ENCODE measurements at regions not wholly inside any gene's neighbourhood (a gene's known extent, or its start where the extent isn't known, plus 50 kb on each side); places are given as distances from the start of the nearest gene placed in this dataset.
"Not testable (repeated sequence)": the region's sequence is repeated elsewhere in the genome, so short reads cannot be mapped to it uniquely, and the experiment has no call there.

- no peak for DNase-seq
Measured at GRCh38 chr6:97689078-97689754, 406.2 kb upstream of the MMS22L start.

DNA sequence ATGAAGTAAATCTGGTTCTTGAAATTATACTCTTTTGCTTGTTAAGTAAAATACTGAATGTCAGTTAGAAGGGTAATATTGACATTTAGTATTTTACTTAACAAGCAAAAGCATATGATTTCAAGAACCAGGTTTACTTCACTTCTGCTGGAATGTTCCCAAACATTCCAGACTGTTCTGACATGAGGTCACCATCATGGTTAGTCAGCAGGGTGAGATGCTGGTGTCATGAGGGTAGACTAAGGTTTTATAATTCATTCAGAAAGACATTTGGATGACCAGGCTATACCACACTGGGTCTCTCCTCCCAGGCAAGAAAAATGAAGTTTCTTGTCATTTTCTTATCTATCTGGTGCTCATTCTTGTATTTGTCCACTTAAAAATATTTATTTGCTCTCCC, 414.4 kb upstream of the MMS22L start:
- no peak for DNase-seq

- DNase-seq = no peak
Measured at GRCh38 chr6:97701801-97702200, 418.8 kb upstream of the MMS22L start.

GRCh38 chr6:97702248-97702647, 419.2 kb upstream of the MMS22L start:
- DNase-seq = no peak

- no peak for DNase-seq
Measured at GRCh38 chr6:97703661-97704060, 420.6 kb upstream of the MMS22L start.

DNA sequence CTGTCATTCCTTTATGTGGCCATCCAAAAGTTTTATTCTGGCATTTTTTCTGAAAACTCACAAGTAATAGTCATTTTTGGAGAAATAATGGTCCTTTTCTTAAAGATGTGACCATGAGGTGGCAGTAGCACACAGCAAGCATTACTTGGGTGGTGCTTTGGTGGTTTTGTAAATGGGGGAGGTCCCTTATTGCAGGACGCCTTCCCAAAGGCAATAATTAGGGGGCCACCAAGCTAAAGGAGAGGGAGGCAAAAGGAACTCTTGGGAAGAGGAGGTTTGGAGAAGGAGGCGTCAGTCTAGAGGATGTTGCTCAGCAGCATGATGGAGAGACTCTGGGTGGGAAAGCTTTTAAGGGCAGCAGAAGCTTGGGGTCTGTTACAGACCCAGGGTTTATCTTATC, 422.6 kb upstream of the MMS22L start:
- no peak for DNase-seq

DNA sequence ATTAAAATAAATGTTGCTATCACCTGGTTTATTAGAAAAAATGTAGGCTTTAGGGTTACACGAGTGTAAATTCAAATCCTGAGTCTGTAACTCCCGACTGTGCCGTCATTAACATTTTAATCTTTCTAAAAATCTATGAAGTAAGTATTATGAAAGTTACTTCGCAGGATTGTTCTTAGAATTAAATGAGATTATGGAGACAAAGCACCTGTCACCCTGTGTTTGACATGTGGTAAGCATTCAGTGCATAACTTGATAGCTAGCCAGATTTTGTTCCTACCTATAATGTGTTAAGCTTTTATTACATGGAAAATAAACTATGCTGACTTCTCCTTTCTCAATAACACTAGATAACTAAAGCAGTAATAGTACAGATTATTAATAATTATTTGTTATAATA, 429.7 kb upstream of the MMS22L start:
- DNase-seq = no peak

DNA sequence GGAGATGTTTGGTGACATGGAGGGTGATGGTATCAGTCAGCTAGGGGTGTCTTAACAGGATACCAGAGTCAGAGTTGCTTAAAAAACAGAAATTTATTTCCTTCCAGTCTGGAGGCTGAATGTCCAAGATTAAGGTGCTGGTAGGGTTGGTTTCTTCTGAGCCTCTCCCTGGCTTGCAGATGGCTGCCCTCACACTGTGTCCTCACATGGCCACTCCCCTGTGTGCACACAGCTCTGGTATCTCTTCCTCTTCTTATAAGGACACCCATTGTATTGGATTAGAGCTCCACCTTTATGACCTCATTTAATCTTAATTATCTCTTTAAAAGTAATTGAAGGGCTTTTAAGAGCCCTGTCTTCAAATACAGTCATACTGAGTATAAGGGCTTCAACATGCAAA, 431.8 kb upstream of the MMS22L start:
- no peak for DNase-seq

- no peak for DNase-seq
Measured at GRCh38 chr6:97717086-97717485, 434.1 kb upstream of the MMS22L start.

GRCh38 chr6:97726378-97726777, 443.4 kb upstream of the MMS22L start:
- DNase-seq = no peak

GRCh38 chr6:97732045-97732444, 449.0 kb upstream of the MMS22L start:
- DNase-seq = no peak

DNA sequence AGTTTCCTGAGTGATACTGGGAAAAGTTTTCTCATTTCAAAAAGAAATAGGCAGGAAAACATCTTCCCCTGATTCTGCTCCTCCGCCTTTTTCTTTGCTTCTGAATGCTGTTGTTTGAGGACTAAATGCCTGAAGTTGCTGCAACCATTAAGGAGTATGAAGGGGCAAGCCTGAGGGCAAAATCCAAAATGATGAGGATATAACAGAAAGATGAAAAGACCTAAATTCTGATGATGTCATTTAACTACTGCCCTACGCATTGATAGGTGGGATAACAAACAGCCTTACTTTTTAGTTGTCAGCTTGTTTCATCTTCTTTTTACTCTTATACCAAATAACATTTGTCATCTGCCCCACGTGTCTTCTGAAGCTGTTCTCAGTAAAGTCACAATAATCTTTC, 474.6 kb upstream of the MMS22L start:
- no peak for DNase-seq

GRCh38 chr6:97765461-97765860, 482.4 kb upstream of the MMS22L start:
- DNase-seq = no peak

DNA sequence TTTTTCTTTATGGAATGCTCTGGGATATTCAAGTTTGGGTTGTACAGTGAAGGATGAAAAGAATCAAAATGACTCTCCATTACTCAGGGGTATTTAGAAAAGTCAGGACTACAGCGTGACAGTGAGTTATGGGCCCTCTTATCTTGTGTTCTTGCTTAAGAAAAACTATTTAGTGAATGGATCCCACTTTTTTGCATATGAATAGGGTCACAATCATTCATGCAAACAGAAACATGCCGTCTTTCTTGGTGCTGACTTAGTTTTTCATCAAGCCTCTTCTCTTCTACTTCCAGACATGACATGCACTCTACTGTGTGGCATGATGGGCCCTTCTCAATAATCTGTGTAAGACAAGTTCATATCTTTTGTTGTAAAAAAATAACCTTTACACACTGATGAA, 488.4 kb upstream of the MMS22L start:
- DNase-seq = no peak

- no peak for DNase-seq
Measured at GRCh38 chr6:97775012-97775411, 492.0 kb upstream of the MMS22L start.

- DNase-seq = no peak
Measured at GRCh38 chr6:97778290-97779038, 495.4 kb upstream of the MMS22L start.

GRCh38 chr6:97779039-97779766, 496.2 kb upstream of the MMS22L start:
- DNase-seq = not testable (repeated sequence)

DNA sequence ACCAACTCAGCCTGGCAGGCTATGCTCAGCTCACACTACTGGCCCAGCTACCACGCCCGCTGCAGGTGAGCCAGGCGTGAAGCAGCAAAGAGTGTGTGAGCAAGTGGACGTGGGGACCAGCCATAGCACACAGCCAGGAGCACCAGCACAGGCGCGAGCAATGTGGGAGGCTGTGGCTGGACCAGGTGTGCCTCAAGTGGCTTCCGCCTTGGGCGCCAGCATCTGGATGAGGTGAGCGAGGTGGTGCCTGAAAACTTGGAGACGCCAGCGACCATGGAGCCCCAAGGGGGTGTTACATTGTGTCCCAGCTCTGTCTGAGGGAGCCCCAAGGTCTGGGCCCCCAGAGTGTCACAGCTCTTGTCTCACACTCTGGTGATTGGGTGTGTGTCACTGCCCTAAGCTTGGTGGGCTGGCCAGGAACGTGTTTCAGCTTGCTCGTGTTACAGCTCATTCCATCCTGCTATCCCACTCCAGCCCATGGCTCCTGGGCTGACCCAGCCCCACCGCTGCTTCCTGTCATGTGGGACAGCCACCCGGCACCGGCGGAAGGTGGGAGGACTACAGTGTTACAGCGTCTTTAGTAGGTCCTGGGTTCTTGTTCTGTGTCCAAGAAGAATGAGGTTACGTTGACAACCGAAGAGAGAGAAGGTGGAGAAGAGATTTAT, 508.0 kb upstream of the MMS22L start:
- no peak for DNase-seq

DNA sequence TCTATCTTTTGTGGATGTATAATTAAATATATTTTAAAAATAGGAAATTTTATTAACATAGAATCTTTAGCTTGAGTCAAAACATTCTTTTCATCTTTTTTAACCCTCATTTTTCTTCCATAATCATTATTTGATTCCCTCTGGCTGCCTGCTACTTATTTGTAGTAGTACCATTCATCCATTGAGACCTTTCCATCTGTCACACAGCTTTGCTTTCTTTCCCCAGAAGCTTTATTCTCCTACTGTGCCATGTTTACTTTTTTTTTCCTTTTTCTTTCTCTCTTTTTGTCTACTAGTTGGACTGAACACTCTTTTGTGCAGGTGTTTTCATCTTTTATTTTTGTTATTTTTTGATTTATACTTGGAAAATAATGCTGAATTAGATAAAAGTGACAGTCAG, 522.6 kb upstream of the MMS22L start:
- no peak for DNase-seq

DNA sequence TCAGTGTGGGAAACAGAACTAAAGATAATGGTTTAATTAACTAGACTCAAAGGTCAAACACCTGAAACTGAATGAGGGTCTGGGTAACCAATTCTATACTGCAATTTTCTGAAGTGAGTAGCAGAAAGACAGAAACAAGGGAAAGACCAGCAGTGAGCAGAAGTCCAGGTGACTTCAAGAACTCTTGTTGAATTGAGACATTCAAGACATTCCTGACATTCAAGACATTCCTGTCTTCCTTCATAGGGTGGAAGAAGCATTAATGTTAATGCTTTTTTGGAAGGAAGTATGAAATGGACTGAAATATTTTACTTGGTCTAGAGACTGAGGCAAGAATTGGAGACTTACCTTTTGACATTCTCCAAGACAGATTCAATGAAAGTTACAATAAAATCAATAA, 529.9 kb upstream of the MMS22L start:
- no peak for DNase-seq

GRCh38 chr6:97813889-97814567, 531.0 kb upstream of the MMS22L start:
- DNase-seq = no peak

- no peak for DNase-seq
Measured at GRCh38 chr6:97815301-97815812, 532.3 kb upstream of the MMS22L start.

DNA sequence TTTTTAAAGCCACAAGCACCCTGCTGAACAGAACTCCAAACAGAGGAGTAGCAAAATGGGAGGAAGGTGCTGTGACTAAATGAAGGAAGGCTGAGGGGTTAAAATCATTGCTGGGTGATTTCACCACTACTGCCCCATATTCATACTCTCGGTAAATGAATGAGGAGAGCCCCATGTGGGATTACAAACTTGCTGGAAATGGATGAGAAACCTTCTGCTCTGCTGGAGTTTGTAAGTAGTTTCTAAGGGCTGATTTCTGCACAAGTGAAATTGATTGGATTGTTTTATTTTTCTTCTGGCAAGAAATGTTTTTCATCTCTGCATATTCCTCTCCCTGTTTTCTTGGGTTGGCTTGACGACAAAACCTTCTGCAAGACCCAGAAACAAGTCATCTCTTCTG, 533.5 kb upstream of the MMS22L start:
- DNase-seq = no peak
